Uterus (tissue), 3 donors: ENCODE measurements at regions not wholly inside any gene's neighbourhood (a gene's known extent, or its start where the extent isn't known, plus 50 kb on each side); places are given as distances from the start of the nearest gene placed in this dataset.

Experiments used
- DNase-seq, 2 donors: peaks; one replicate each; pipeline ENCODE4 v3.0.0-alpha.2; 2019 to 2020
- H3K27ac ChIP-seq, 2 donors: fragments of 200-600 bp; sonication (generic); 1 replicate in 1 of 2; 2 replicates in 1 of 2; pipeline ENCODE4 v1.5.1; 2016 to 2018
- H3K27me3 ChIP-seq, 2 donors: fragments of 200-600 bp; sonication (generic); one replicate each; pipeline ENCODE4 v1.5.1; 2018 to 2019; ENCODE audit warnings: control low read depth in 1 of 2
- H3K36me3 ChIP-seq, 2 donors: fragments of 200-600 bp; sonication (generic); one replicate each; pipeline ENCODE4 v1.5.1; 2019; ENCODE audit warnings: control low read depth in 1 of 2
- H3K4me1 ChIP-seq, 2 donors: fragments of 200-600 bp; sonication (generic); one replicate each; pipeline ENCODE4 v1.5.1; 2018 to 2019; ENCODE audit warnings: control low read depth in 1 of 2
- H3K4me3 ChIP-seq, 2 donors: fragments of 200-600 bp; sonication (generic); 1 replicate in 1 of 2; 2 replicates in 1 of 2; pipeline ENCODE4 v1.5.1; 2018 to 2019; ENCODE audit warnings: mild to moderate bottlenecking in 1 of 2
- H3K9me3 ChIP-seq, 2 donors: fragments of 200-600 bp; sonication (generic); one replicate each; pipeline ENCODE4 v1.5.1; 2019; ENCODE audit warnings: control low read depth in 1 of 2
- POLR2A ChIP-seq, 2 donors: fragments of 450-650 bp; IDR thresholded peaks; one replicate each; pipeline ENCODE4 v1.6.1; 2016; ENCODE audit warnings: antibody characterized with exemption in 2 of 2, mild to moderate bottlenecking in 1 of 2, moderate library complexity in 1 of 2
- intact Hi-C: fragments of 100-400 bp; cut with DNase I; formaldehyde crosslinking; loops from one replicate; pipeline ENCODE4 v1.15.1; 2023; ENCODE audit warnings: low total_unique reads
- TF ChIP-seq, protein P1 (sequence below), 4 experiments: fragments of 200-600 bp in 2 of 4; fragments of 450-650 bp in 2 of 4; sonication (generic) in 2 of 4; IDR thresholded peaks; one replicate each; pipeline ENCODE4 v1.5.1; 2016 to 2019; ENCODE audit warnings: antibody characterized with exemption in 4 of 4, mild to moderate bottlenecking in 2 of 4, moderate library complexity in 1 of 4
- donor health status: DM: yes; HTN: yes; CAD: no.

- Histone ChIP-seq H3K27me3 (no peaks in the 10 kb centered on the region), H3K4me3 (no peak overlapping the region), H3K36me3 (no peaks in the 10 kb centered on the region), H3K9me3 (no peaks in the 10 kb centered on the region), H3K27ac (no peak overlapping the region), H3K4me1 (no peaks in the 10 kb centered on the region)
- TF ChIP-seq, protein P1, sequence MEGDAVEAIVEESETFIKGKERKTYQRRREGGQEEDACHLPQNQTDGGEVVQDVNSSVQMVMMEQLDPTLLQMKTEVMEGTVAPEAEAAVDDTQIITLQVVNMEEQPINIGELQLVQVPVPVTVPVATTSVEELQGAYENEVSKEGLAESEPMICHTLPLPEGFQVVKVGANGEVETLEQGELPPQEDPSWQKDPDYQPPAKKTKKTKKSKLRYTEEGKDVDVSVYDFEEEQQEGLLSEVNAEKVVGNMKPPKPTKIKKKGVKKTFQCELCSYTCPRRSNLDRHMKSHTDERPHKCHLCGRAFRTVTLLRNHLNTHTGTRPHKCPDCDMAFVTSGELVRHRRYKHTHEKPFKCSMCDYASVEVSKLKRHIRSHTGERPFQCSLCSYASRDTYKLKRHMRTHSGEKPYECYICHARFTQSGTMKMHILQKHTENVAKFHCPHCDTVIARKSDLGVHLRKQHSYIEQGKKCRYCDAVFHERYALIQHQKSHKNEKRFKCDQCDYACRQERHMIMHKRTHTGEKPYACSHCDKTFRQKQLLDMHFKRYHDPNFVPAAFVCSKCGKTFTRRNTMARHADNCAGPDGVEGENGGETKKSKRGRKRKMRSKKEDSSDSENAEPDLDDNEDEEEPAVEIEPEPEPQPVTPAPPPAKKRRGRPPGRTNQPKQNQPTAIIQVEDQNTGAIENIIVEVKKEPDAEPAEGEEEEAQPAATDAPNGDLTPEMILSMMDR (IDR thresholded peaks at IDR 0.05) = no peak
- no peak for TF ChIP-seq POLR2A (IDR thresholded peaks at IDR 0.05)
- no peak for DNase-seq
- intact Hi-C loops = no loop called here
Measured at GRCh38 chr6:21299216-21299615, 294.3 kb upstream of the SOX4 start.

GRCh38 chr6:21300439-21300838 lies 293.1 kb upstream of the SOX4 start:
- H3K9me3 ChIP-seq = no peaks in the 10 kb centered on the region
- intact Hi-C loops = no loop called here
- TF ChIP-seq, protein P1 (IDR thresholded peaks at IDR 0.05) = no peak
- TF ChIP-seq POLR2A (IDR thresholded peaks at IDR 0.05) = no peak
- no peaks in the 10 kb centered on the region for H3K27me3 ChIP-seq
- H3K36me3 ChIP-seq = no peaks in the 10 kb centered on the region
- no peaks in the 10 kb centered on the region for H3K4me1 ChIP-seq
- no peak for DNase-seq
- no peak overlapping the region for H3K27ac ChIP-seq
- no peak overlapping the region for H3K4me3 ChIP-seq

GRCh38 chr6:21305893-21306332 lies 287.6 kb upstream of the SOX4 start:
- no peaks in the 10 kb centered on the region for H3K36me3 ChIP-seq
- no peaks in the 10 kb centered on the region for H3K27me3 ChIP-seq
- DNase-seq = no peak
- no peak overlapping the region for H3K27ac ChIP-seq
- no peak overlapping the region for H3K4me3 ChIP-seq
- intact Hi-C loops = no loop called here
- no peak for TF ChIP-seq POLR2A (IDR thresholded peaks at IDR 0.05)
- TF ChIP-seq, protein P1 (IDR thresholded peaks at IDR 0.05) = no peak
- no peaks in the 10 kb centered on the region for H3K9me3 ChIP-seq
- H3K4me1 ChIP-seq = no peaks in the 10 kb centered on the region

GRCh38 chr6:21306546-21306945 lies 287.0 kb upstream of the SOX4 start:
- no peak for DNase-seq
- Histone ChIP-seq H3K4me3 (no peak overlapping the region), H3K9me3 (no peaks in the 10 kb centered on the region), H3K4me1 (no peaks in the 10 kb centered on the region), H3K36me3 (no peaks in the 10 kb centered on the region), H3K27ac (no peak overlapping the region), H3K27me3 (no peaks in the 10 kb centered on the region)
- intact Hi-C loops = no loop called here
- TF ChIP-seq POLR2A (IDR thresholded peaks at IDR 0.05) = no peak
- TF ChIP-seq, protein P1 (IDR thresholded peaks at IDR 0.05) = no peak

DNA sequence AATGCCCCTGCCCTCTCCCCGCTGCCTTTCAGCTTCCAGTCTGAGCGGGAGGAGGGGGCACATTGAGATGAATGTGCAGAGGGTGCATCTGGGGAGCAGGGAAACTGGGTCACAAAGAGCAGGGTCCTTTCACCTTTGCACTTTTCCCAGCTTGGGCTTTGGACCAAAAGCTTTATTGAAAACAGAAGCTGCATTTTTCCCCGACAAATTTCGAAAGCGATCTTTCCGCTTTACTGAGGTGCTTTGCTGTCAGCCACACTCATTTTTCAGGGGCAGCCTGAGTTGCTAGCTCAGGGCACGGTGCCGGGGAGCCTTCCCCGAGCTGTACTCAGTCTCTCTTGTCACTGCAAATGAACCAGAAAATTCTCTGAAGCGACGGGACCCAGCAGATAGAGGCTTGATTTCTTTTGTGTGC lies 283.7 kb upstream of the SOX4 start:
- Histone ChIP-seq H3K36me3 (no peaks in the 10 kb centered on the region), H3K27me3 (no peaks in the 10 kb centered on the region), H3K27ac (no peak overlapping the region), H3K9me3 (no peaks in the 10 kb centered on the region), H3K4me1 (no peaks in the 10 kb centered on the region), H3K4me3 (no peak overlapping the region)
- DNase-seq = no peak
- intact Hi-C loops = no loop called here
- TF ChIP-seq, protein P1 (IDR thresholded peaks at IDR 0.05) = no peak
- TF ChIP-seq POLR2A (IDR thresholded peaks at IDR 0.05) = no peak
